Suprapubic skin (tissue), 3 donors: ENCODE measurements at regions not wholly inside any gene's neighbourhood (a gene's known extent, or its start where the extent isn't known, plus 50 kb on each side); places are given as distances from the start of the nearest gene placed in this dataset.

Experiments used
- CTCF ChIP-seq, 2 donors: fragments of 200-600 bp in 1 of 2; fragments of 450-650 bp in 1 of 2; sonication (generic) in 1 of 2; IDR thresholded peaks; one replicate each; pipeline ENCODE4 v1.5.1; 2016 to 2019; ENCODE audit warnings: antibody characterized with exemption in 2 of 2, mild to moderate bottlenecking in 1 of 2, moderate library complexity in 1 of 2
- POLR2A ChIP-seq, 2 donors: fragments of 450-650 bp; IDR thresholded peaks; one replicate each; pipeline ENCODE4 v1.6.1; 2017; ENCODE audit warnings: antibody characterized with exemption in 2 of 2, mild to moderate bottlenecking in 2 of 2, moderate library complexity in 2 of 2

GRCh38 chr12:24460506-24460905 is 488.4 kb downstream of the BCAT1 start:
- TF ChIP-seq CTCF (IDR thresholded peaks at IDR 0.05) = no peak
- TF ChIP-seq POLR2A (IDR thresholded peaks at IDR 0.05) = no peak
